Lower leg skin (tissue), 3 donors: ENCODE measurements at regions not wholly inside any gene's neighbourhood (a gene's known extent, or its start where the extent isn't known, plus 50 kb on each side); places are given as distances from the start of the nearest gene placed in this dataset.
"Not testable (repeated sequence)": the region's sequence is repeated elsewhere in the genome, so short reads cannot be mapped to it uniquely, and the experiment has no call there.

ENCODE experiments used
- CTCF ChIP-seq, 3 donors: fragments of 450-650 bp; IDR thresholded peaks; one replicate each; pipeline ENCODE4 v1.5.1; 2016; ENCODE audit warnings: antibody characterized with exemption in 3 of 3, mild to moderate bottlenecking in 3 of 3, moderate library complexity in 2 of 3
- POLR2A ChIP-seq, 2 donors: fragments of 450-650 bp; IDR thresholded peaks; one replicate each; pipeline ENCODE4 v1.6.1; 2016 to 2017; ENCODE audit warnings: antibody characterized with exemption in 2 of 2, mild to moderate bottlenecking in 1 of 2, moderate library complexity in 1 of 2

GRCh38 chr16:65310491-65310890, 188.6 kb upstream of the CDH11 start:
- TF ChIP-seq POLR2A, CTCF (IDR thresholded peaks at IDR 0.05): not testable (repeated sequence)
